HCT116 (cell line): ENCODE measurements at regions not wholly inside any gene's neighbourhood (a gene's known extent, or its start where the extent isn't known, plus 50 kb on each side); places are given as distances from the start of the nearest gene placed in this dataset.

Experiments
- ATAC-seq: fragments of 200-7000 bp; cut with Tn5 transposase; 2 replicates; pipeline ENCODE4 v1.9.1; 2020; ENCODE audit warnings: mild to moderate bottlenecking, moderate library complexity
- BruUV-seq: library from RNA; stranded (reverse); fragments of 400-500 nt; replicated peaks from 2 replicates; lab custom pipeline; 2021; lab: Mats Ljungman, UMichigan
- CTCF ChIA-PET: fragments of 300-600 bp; sonication (Branson Sonifier 250); formaldehyde crosslinking; loops from one replicate; lab custom pipeline; 2021; ENCODE audit warnings: antibody characterized with exemption; lab: Charles Lee
- POLR2A ChIA-PET: fragments of 300-600, 350-600 bp; sonication (Branson Sonifier 250); formaldehyde crosslinking; loops from one replicate; lab custom pipeline; 2021; ENCODE audit warnings: antibody characterized with exemption; lab: Charles Lee
- RAD21 ChIA-PET, 2 experiments: fragments of 300-600 bp; sonication (Branson Sonifier 250); formaldehyde crosslinking; loops; one replicate each; lab custom pipeline; 2023; ENCODE audit warnings: low total read pairs in 2 of 2; ENCODE audit not compliant: uncharacterized antibody in 2 of 2, unreplicated experiment in 2 of 2, low non-redundant PET in 1 of 2; lab: Charles Lee
- DNase-seq: peaks from one replicate; pipeline ENCODE4 v3.0.0-alpha.2; 2010; ENCODE audit warnings: low read depth, low spot score
- H2AFZ ChIP-seq: fragments of 200-600 bp; shearing (Covaris generic), sonication (generic); 2 replicates; pipeline ENCODE4 v1.6.1; 2017; ENCODE audit warnings: low read depth, mixed run types, mixed read lengths, antibody characterized with exemption, low read length; ENCODE audit not compliant: poor library complexity, severe bottlenecking
- H3K27ac ChIP-seq: 2 replicates; pipeline ENCODE4 v1.5.1; 2012; ENCODE audit warnings: low read depth, low read length
- H3K27me3 ChIP-seq: fragments of 200-600 bp; sonication (generic); 2 replicates; pipeline ENCODE4 v1.6.1; 2016; ENCODE audit warnings: mixed run types, low read length, mixed read lengths; ENCODE audit not compliant: insufficient read depth
- H3K36me3 ChIP-seq, 2 experiments: fragments of 200-500 bp in 1 of 2; fragments of 200-600 bp in 1 of 2; sonication (Bioruptor generic) in 1 of 2; sonication (generic) in 1 of 2; 2 replicates each; pipeline versions ENCODE4 v1.5.1 to v1.6.1; 2014 to 2016; ENCODE audit warnings: low read length in 2 of 2, inconsistent platforms in 1 of 2, mixed read lengths in 1 of 2, mixed run types in 1 of 2; ENCODE audit not compliant: insufficient read depth in 2 of 2, control insufficient read depth in 1 of 2
- H3K4me1 ChIP-seq, 2 experiments: fragments of 200-600 bp in 1 of 2; sonication (generic) in 1 of 2; 2 replicates each; pipeline versions ENCODE4 v1.5.1 to v1.6.1; 2012 to 2017; ENCODE audit warnings: low read length in 2 of 2, inconsistent platforms in 1 of 2, mild to moderate bottlenecking in 1 of 2, mixed read lengths in 1 of 2, mixed run types in 1 of 2, moderate library complexity in 1 of 2; ENCODE audit not compliant: insufficient read depth in 2 of 2, control insufficient read depth in 1 of 2
- H3K4me2 ChIP-seq: fragments of 200-600 bp; sonication (generic); 2 replicates; pipeline ENCODE4 v1.6.1; 2017; ENCODE audit warnings: mixed run types, low read length, mixed read lengths
- H3K4me3 ChIP-seq, 2 experiments: fragments of 200-600 bp in 1 of 2; sonication (generic) in 1 of 2; replicated peaks in 1 of 2; 2 replicates each; pipeline ENCODE4 v1.5.1; 2011 to 2016; ENCODE audit warnings: low read length in 2 of 2, control low read depth in 1 of 2, low read depth in 1 of 2, mild to moderate bottlenecking in 1 of 2, mixed read lengths in 1 of 2, mixed run types in 1 of 2
- H3K79me2 ChIP-seq: fragments of 200-600 bp; sonication (generic); 2 replicates; pipeline ENCODE4 v1.6.1; 2017; ENCODE audit warnings: mild to moderate bottlenecking, mixed run types, low read length, moderate library complexity, mixed read lengths; ENCODE audit not compliant: insufficient read depth
- H3K9ac ChIP-seq: fragments of 200-600 bp; sonication (generic); 2 replicates; pipeline ENCODE4 v1.6.1; 2016; ENCODE audit warnings: low read length, mixed read lengths
- H3K9me2 ChIP-seq: fragments of 200-600 bp; sonication (generic), shearing (Covaris generic); 2 replicates; pipeline ENCODE4 v1.6.1; 2017; ENCODE audit warnings: mixed run types, mild to moderate bottlenecking, moderate library complexity; ENCODE audit not compliant: insufficient read depth
- H3K9me3 ChIP-seq, 2 experiments: fragments of 200-500 bp in 1 of 2; fragments of 200-600 bp in 1 of 2; sonication (Bioruptor generic) in 1 of 2; sonication (generic) in 1 of 2; 2 replicates each; pipeline ENCODE4 v1.6.1; 2014 to 2017; ENCODE audit warnings: low read length in 2 of 2, mixed read lengths in 2 of 2, inconsistent platforms in 1 of 2, low read depth in 1 of 2, mild to moderate bottlenecking in 1 of 2, mixed run types in 1 of 2, moderate library complexity in 1 of 2; ENCODE audit not compliant: control insufficient read depth in 1 of 2, insufficient read depth in 1 of 2
- H4K20me1 ChIP-seq: fragments of 200-600 bp; sonication (generic), shearing (Covaris generic); 2 replicates; pipeline ENCODE4 v1.6.1; 2017; ENCODE audit warnings: mixed run types, mild to moderate bottlenecking, moderate library complexity; ENCODE audit not compliant: insufficient read depth
- ATF3 ChIP-seq: IDR thresholded peaks from 2 replicates; pipeline ENCODE4 v1.6.1; 2012
- EZH2phosphoT487 ChIP-seq: fragments of 200-600 bp; IDR thresholded peaks from 2 replicates; pipeline ENCODE4 v1.6.1; 2018; ENCODE audit warnings: antibody characterized with exemption, borderline replicate concordance
- POLR2AphosphoS5 ChIP-seq: IDR thresholded peaks from 2 replicates; pipeline ENCODE4 v1.6.1; 2011; ENCODE audit warnings: mild to moderate bottlenecking, low read depth, low read length, moderate library complexity
- SRF ChIP-seq: IDR thresholded peaks from 2 replicates; pipeline ENCODE4 v1.6.1; 2012; ENCODE audit warnings: low read depth
- TCF7L2 ChIP-seq: IDR thresholded peaks from 2 replicates; pipeline ENCODE4 v1.7.0; 2011; ENCODE audit warnings: borderline replicate concordance, inconsistent platforms; ENCODE audit not compliant: insufficient read depth, insufficient read length; ENCODE audit errors: extremely low read depth
- YY1 ChIP-seq: IDR thresholded peaks from 2 replicates; pipeline ENCODE4 v1.6.1; 2011; ENCODE audit warnings: low read length, low read depth, moderate library complexity, mild to moderate bottlenecking; ENCODE audit not compliant: insufficient replicate concordance; ENCODE audit errors: extremely low read depth
- ZBTB33 ChIP-seq: IDR thresholded peaks from 2 replicates; pipeline ENCODE4 v1.6.1; 2011; ENCODE audit warnings: mild to moderate bottlenecking, low read length, moderate library complexity; ENCODE audit not compliant: insufficient replicate concordance; ENCODE audit errors: extremely low read depth
- intact Hi-C: fragments of 100-400 bp; cut with micrococcal nuclease; formaldehyde crosslinking; loops from 2 replicates; pipeline ENCODE4 v1.10.0; 2022
- TF ChIP-seq, protein P1 (sequence below): IDR thresholded peaks from 2 replicates; pipeline ENCODE4 v1.6.1; 2012

DNA sequence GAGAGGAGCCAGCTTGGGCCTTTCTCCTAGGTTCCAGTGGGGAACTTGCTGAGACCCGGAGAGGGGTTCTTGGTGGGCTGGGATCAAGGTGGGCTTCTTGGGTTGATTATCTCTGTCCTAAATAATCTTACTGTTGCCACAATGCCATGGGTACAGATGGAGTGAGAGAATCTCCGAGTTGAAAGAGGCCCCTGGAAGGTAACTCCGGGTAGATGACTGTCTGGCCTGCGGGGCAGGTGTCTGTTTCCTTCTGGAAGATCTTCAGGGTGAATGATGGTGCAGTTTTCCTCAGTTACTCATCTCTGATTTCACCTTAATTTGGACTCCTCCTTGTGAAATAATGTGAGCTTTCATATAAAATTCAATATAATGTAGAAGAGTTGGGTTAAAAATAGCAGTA lies 159.4 kb downstream of the ACTR3 start (continued):
- TF ChIP-seq TCF7L2 = no peak

DNA sequence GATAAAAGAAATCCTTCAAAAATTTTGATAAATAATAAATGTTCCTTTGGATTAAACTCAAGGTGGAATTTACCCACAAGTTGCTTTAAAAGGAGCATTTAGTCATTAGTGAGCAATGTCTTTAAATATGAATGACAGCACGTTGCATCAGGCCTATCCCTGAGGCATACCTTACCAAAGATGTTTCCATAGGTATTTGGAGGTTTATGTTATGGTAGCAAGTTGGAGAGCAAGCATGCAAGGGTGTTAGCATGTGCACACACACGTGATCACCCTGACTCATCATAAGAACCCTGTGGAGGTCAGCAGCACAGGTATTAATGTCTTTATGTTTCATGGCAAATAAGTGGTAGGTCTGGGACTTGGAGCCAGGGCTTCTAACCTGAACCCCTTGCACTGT lies 159.9 kb downstream of the ACTR3 start:
- intact Hi-C loops = no loop called here
- TF ChIP-seq YY1 = no peak
- no peak for TF ChIP-seq POLR2AphosphoS5
- TF ChIP-seq ATF3 = no peak
- TF ChIP-seq EZH2phosphoT487 = no peak
- TF ChIP-seq SRF = no peak
- TF ChIP-seq, protein P1, sequence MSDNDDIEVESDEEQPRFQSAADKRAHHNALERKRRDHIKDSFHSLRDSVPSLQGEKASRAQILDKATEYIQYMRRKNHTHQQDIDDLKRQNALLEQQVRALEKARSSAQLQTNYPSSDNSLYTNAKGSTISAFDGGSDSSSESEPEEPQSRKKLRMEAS = peak; percentile 46
- no peak for TF ChIP-seq ZBTB33
- H3K4me3 ChIP-seq = no peak overlapping the region
- no peaks in the 10 kb centered on the region for H4K20me1 ChIP-seq
- H3K9me2 ChIP-seq = no peaks in the 10 kb centered on the region
- H3K4me1 ChIP-seq = no peaks in the 10 kb centered on the region
- H3K79me2 ChIP-seq = no peaks in the 10 kb centered on the region
- H2AFZ ChIP-seq = no peak overlapping the region
- ChIA-PET CTCF (no interaction called here), RAD21 (no interaction called here), POLR2A (no interaction called here)
- DNase-seq (no peak), ATAC-seq (no peak)
- no peak overlapping the region for H3K27ac ChIP-seq
- no TSS peak for BruUV-seq
- no peak overlapping the region for H3K9ac ChIP-seq
- no peaks in the 10 kb centered on the region for H3K9me3 ChIP-seq
- H3K4me2 ChIP-seq = no peak overlapping the region
- peaks cover 13% of the 10 kb centered on the region; the same call in 1 of the 2 replicates for H3K27me3 ChIP-seq
- H3K36me3 ChIP-seq = no peaks in the 10 kb centered on the region
